GM12878 (cell line): ENCODE measurements at regions not wholly inside any gene's neighbourhood (a gene's known extent, or its start where the extent isn't known, plus 50 kb on each side); places are given as distances from the start of the nearest gene placed in this dataset.

Experiments used
- ATAC-seq: fragments of 200-7000 bp; cut with Tn5 transposase; 3 replicates; pipeline ENCODE4 v1.9.1; 2020; ENCODE audit warnings: mild to moderate bottlenecking, moderate library complexity
- BruUV-seq: library from RNA; stranded (reverse); fragments of 400-500 nt; replicated peaks from 2 replicates; lab custom pipeline; 2021; lab: Mats Ljungman, UMichigan
- CTCF ChIA-PET: fragments of 300-600 bp; sonication (Branson Sonifier 250); formaldehyde crosslinking; extraction: SDS; loops from one replicate; lab custom pipeline; 2021; ENCODE audit warnings: inconsistent platforms; lab: Yijun Ruan, JAX
- POLR2A ChIA-PET: fragments of 350-600 bp; formaldehyde crosslinking; extraction: SDS; loops from one replicate; lab custom pipeline; 2021; ENCODE audit warnings: inconsistent platforms; lab: Charles Lee
- RAD21 ChIA-PET: fragments of 300-600 bp; sonication (Branson Sonifier 250); formaldehyde crosslinking; loops from one replicate; lab custom pipeline; 2023; ENCODE audit warnings: antibody characterized with exemption; ENCODE audit not compliant: unreplicated experiment; lab: Charles Lee
- SMC1A ChIA-PET: fragments of 300-600 bp; sonication (Branson Sonifier 250); formaldehyde crosslinking; loops from one replicate; lab custom pipeline; 2023; ENCODE audit not compliant: unreplicated experiment, uncharacterized antibody; lab: Charles Lee
- DNase-seq: peaks from one replicate; pipeline ENCODE4 v3.0.0-alpha.2; 2011; ENCODE audit warnings: low read depth, low spot score
- FAIRE-seq: peaks from 3 replicates; lab custom pipeline; 2011; peaks lifted over from hg19 to GRCh38; lab: Jason Lieb, UNC
- H2AFZ ChIP-seq: 2 replicates; pipeline ENCODE4 v1.6.0; 2011; ENCODE audit warnings: low read depth, low read length, control low read depth; ENCODE audit not compliant: control insufficient read depth
- H3K27ac ChIP-seq: 2 replicates; pipeline ENCODE4 v1.5.1; 2011; ENCODE audit warnings: control low read depth; ENCODE audit not compliant: control insufficient read depth, insufficient read depth
- H3K27me3 ChIP-seq, 2 experiments: replicated peaks in 1 of 2; 2 replicates each; pipeline versions ENCODE4 v1.6.0 to v1.6.1; 2011; ENCODE audit warnings: low read length in 1 of 2; ENCODE audit not compliant: control insufficient read depth in 2 of 2, insufficient read depth in 2 of 2
- H3K36me3 ChIP-seq, 2 experiments: 2 replicates each; pipeline ENCODE4 v1.5.1; 2011; ENCODE audit warnings: low read length in 1 of 2; ENCODE audit not compliant: control insufficient read depth in 2 of 2, insufficient read depth in 2 of 2
- H3K4me1 ChIP-seq: 2 replicates; pipeline ENCODE4 v1.6.1; 2011; ENCODE audit warnings: mild to moderate bottlenecking, low read length, moderate library complexity, mixed read lengths; ENCODE audit not compliant: control insufficient read depth, insufficient read depth
- H3K4me2 ChIP-seq: 2 replicates; pipeline ENCODE4 v1.6.0; 2011; ENCODE audit warnings: control low read depth; ENCODE audit not compliant: control insufficient read depth, insufficient read depth
- H3K4me3 ChIP-seq: fragments of 200-600 bp; sonication (generic); 2 replicates; pipeline ENCODE4 v1.5.1; 2016
- H3K79me2 ChIP-seq: 2 replicates; pipeline ENCODE4 v1.6.0; 2011; ENCODE audit warnings: low read length; ENCODE audit not compliant: control insufficient read depth, insufficient read depth
- H3K9ac ChIP-seq: 2 replicates; pipeline ENCODE4 v1.8.0; 2011; ENCODE audit warnings: low read length, control low read depth, mixed read lengths; ENCODE audit not compliant: control insufficient read depth, insufficient read depth
- H3K9me3 ChIP-seq: replicated peaks from 3 replicates; pipeline ENCODE4 v1.5.1; 2011; ENCODE audit warnings: mild to moderate bottlenecking, low read length; ENCODE audit not compliant: control insufficient read depth, insufficient read depth
- H4K20me1 ChIP-seq: 2 replicates; pipeline ENCODE4 v1.6.0; 2011; ENCODE audit not compliant: control insufficient read depth, insufficient read depth
- DPF2 ChIP-seq: fragments of 450-650 bp; IDR thresholded peaks from 2 replicates; pipeline ENCODE4 v1.6.1; 2017; ENCODE audit warnings: mild to moderate bottlenecking
- EED ChIP-seq: sonication (generic); IDR thresholded peaks from 2 replicates; pipeline ENCODE4 v1.6.1; 2016; ENCODE audit warnings: antibody characterized with exemption, low read depth
- EZH2 ChIP-seq: IDR thresholded peaks from 2 replicates; pipeline ENCODE4 v1.6.1; 2012; ENCODE audit warnings: low read depth, mild to moderate bottlenecking, control low read depth, inconsistent platforms, low read length, borderline replicate concordance; ENCODE audit not compliant: control insufficient read depth
- FOXK2 ChIP-seq: fragments of 450-650 bp; IDR thresholded peaks from 2 replicates; pipeline ENCODE4 v1.6.1; 2017; ENCODE audit warnings: mild to moderate bottlenecking, moderate library complexity
- IRF5 ChIP-seq: fragments of 450-650 bp; IDR thresholded peaks from 2 replicates; pipeline ENCODE4 v1.6.1; 2017; ENCODE audit warnings: borderline replicate concordance
- MAX ChIP-seq: IDR thresholded peaks from 2 replicates; pipeline ENCODE4 v1.6.1; 2012; ENCODE audit warnings: low read depth, low read length, improper control_type of control experiment
- MYC ChIP-seq: IDR thresholded peaks from 2 replicates; pipeline ENCODE4 v1.6.1; 2011; ENCODE audit warnings: mild to moderate bottlenecking, low read length, moderate library complexity, inconsistent platforms; ENCODE audit not compliant: insufficient read depth, insufficient replicate concordance, insufficient read length, severe bottlenecking
- PRDM15 ChIP-seq: fragments of 450-650 bp; formaldehyde crosslinking; IDR thresholded peaks from 2 replicates; pipeline ENCODE4 v1.4.0; 2020; ENCODE audit warnings: mild to moderate bottlenecking, moderate library complexity
- STAT3 ChIP-seq: IDR thresholded peaks from 2 replicates; pipeline ENCODE4 v1.6.1; 2011; ENCODE audit warnings: low read depth, low read length, improper control_type of control experiment
- WRNIP1 ChIP-seq: IDR thresholded peaks from 2 replicates; pipeline ENCODE4 v1.6.1; 2011; ENCODE audit warnings: low read depth, low read length, improper control_type of control experiment, borderline replicate concordance
- ZBTB40 ChIP-seq: fragments of 450-650 bp; IDR thresholded peaks from 2 replicates; pipeline ENCODE4 v1.6.1; 2016; ENCODE audit warnings: mild to moderate bottlenecking, moderate library complexity, borderline replicate concordance
- whole genome bisulfite sequencing: methylation state at CpG from one replicate; pipeline ENCODE4 v1.1.6; 2016; ENCODE audit warnings: low lambda C conversion rate; ENCODE audit not compliant: insufficient replicate concordance, insufficient coverage; ENCODE audit errors: missing lambda C conversion rate; 5-methylcytosine and 5-hydroxymethylcytosine counted together
- in situ Hi-C: fragments of 300-500 bp; cut with MboI; formaldehyde crosslinking; loops from 9 replicates; pipeline ENCODE4 v1.14.3; 2018; ENCODE audit warnings: mixed read lengths
- intact Hi-C: fragments of 100-400 bp; cut with micrococcal nuclease; formaldehyde crosslinking; loops from one replicate; pipeline ENCODE4 v1.14.2; 2022; ENCODE audit not compliant: unreplicated experiment

- TF ChIP-seq STAT3, result no peak
Measured at GRCh38 chr6:6497976-6498375, 90.5 kb upstream of the LY86 start (continued).

GRCh38 chr6:6503191-6503590 is 85.3 kb upstream of the LY86 start:
- no peak overlapping the region for H3K9ac ChIP-seq
- SMC1A ChIA-PET, result interaction anchor here (0.6 to 3.5 kb wide), 7 partner anchors 8 to 1951 kb away, joined by 3 to 17 read pairs (median 6); no protein-coding TSS in a partner anchor
- TF ChIP-seq DPF2, result no peak
- no peak for TF ChIP-seq PRDM15
- TF ChIP-seq EZH2, result no peak
- TF ChIP-seq WRNIP1, result no peak
- TF ChIP-seq EED, result no peak
- no peak for TF ChIP-seq ZBTB40
- no peak for TF ChIP-seq MAX
- TF ChIP-seq MYC, result no peak
- no peak for TF ChIP-seq FOXK2
- TF ChIP-seq IRF5, result no peak
- RAD21 ChIA-PET, result interaction anchor here (0.9 to 1.4 kb wide), 2 partner anchors 8 to 9 kb away, joined by 3 to 5 read pairs; no protein-coding TSS in a partner anchor
- POLR2A ChIA-PET, result no interaction called here
- ATAC-seq (no peak), DNase-seq (no peak), FAIRE-seq (no peak)
- H3K4me1 ChIP-seq, result no peaks in the 10 kb centered on the region; the same call in 1 of the 2 replicates
- no peaks in the 10 kb centered on the region for H4K20me1 ChIP-seq
- 81% methylated on average over 7 of the region's 7 CpGs for WGBS
- H3K27ac ChIP-seq, result no peak overlapping the region
- H3K9me3 ChIP-seq, result no peaks in the 10 kb centered on the region
- no peak overlapping the region for H3K4me2 ChIP-seq
- no peaks in the 10 kb centered on the region for H3K36me3 ChIP-seq
- H3K4me3 ChIP-seq, result no peak overlapping the region
- H3K27me3 ChIP-seq, result no peaks in the 10 kb centered on the region
- in situ Hi-C loops (no loop called here), intact Hi-C loops (no loop called here)
- BruUV-seq, result no TSS peak
- no peak overlapping the region for H2AFZ ChIP-seq
- CTCF ChIA-PET, result interaction anchor here (0.7 to 1.5 kb wide), 6 partner anchors 9 to 518 kb away, joined by 3 to 7 read pairs (median 4); no protein-coding TSS in a partner anchor
- H3K79me2 ChIP-seq, result no peaks in the 10 kb centered on the region
